ENCODE measurements at regions not wholly inside any gene's neighbourhood (a gene's known extent, or its start where the extent isn't known, plus 50 kb on each side); places are given as distances from the start of the nearest gene placed in this dataset.

- H3K27ac ChIP-seq, result no peak overlapping the region
- TF ChIP-seq CTCF (conservative IDR thresholded peaks at IDR 0.05) (no peak), ZFX (IDR thresholded peaks at IDR 0.05) (no peak)
Observed at GRCh38 chr5:124185716-124186115, 560.7 kb downstream of the ZNF608 start.

GRCh38 chr5:124182133-124182532 lies 564.3 kb downstream of the ZNF608 start:
- no peak for TF ChIP-seq ZFX (IDR thresholded peaks at IDR 0.05)
- TF ChIP-seq CTCF (conservative IDR thresholded peaks at IDR 0.05), result no peak

GRCh38 chr5:124180875-124181461 lies 565.5 kb downstream of the ZNF608 start:
- no peak overlapping the region for H3K27ac ChIP-seq
- no peak for TF ChIP-seq ZFX (IDR thresholded peaks at IDR 0.05)
- TF ChIP-seq CTCF (conservative IDR thresholded peaks at IDR 0.05), result no peak

More at GRCh38 chr5:124182133-124182532, 564.3 kb downstream of the ZNF608 start:
- no peak overlapping the region for H3K27ac ChIP-seq

- no peak overlapping the region for H3K27ac ChIP-seq
- TF ChIP-seq CTCF (conservative IDR thresholded peaks at IDR 0.05), result no peak
- TF ChIP-seq ZFX (IDR thresholded peaks at IDR 0.05), result no peak
Observed at GRCh38 chr5:124180299-124180874, 566.1 kb downstream of the ZNF608 start.

- no peak overlapping the region for H3K27ac ChIP-seq
Observed at GRCh38 chr5:124179819-124180218, 566.6 kb downstream of the ZNF608 start.

GRCh38 chr5:124178050-124178449 lies 568.4 kb downstream of the ZNF608 start:
- TF ChIP-seq CTCF (conservative IDR thresholded peaks at IDR 0.05) (no peak), ZFX (IDR thresholded peaks at IDR 0.05) (no peak)
- no peak overlapping the region for H3K27ac ChIP-seq

More at GRCh38 chr5:124179819-124180218, 566.6 kb downstream of the ZNF608 start:
- TF ChIP-seq CTCF (conservative IDR thresholded peaks at IDR 0.05), result no peak
- no peak for TF ChIP-seq ZFX (IDR thresholded peaks at IDR 0.05)

GRCh38 chr5:124176692-124177091 lies 569.7 kb downstream of the ZNF608 start:
- no peak overlapping the region for H3K27ac ChIP-seq
- TF ChIP-seq CTCF (conservative IDR thresholded peaks at IDR 0.05), result peak; percentile 37
- TF ChIP-seq ZFX (IDR thresholded peaks at IDR 0.05), result no peak
